ENCODE measurements at regions not wholly inside any gene's neighbourhood (a gene's known extent, or its start where the extent isn't known, plus 50 kb on each side); places are given as distances from the start of the nearest gene placed in this dataset.

- peak; percentile 49 for DNase-seq (ENCODE audit: unreplicated experiment)
- peaks cover 9% of the 10 kb centered on the region for H3K27me3 Mint-ChIP-seq (ENCODE audit: insufficient read depth, unreplicated experiment)
- BruUV-seq (replicated peaks), result no TSS peak
- H3K4me1 Mint-ChIP-seq (ENCODE audit: insufficient read depth, unreplicated experiment), result peaks cover 15% of the 10 kb centered on the region
- H3K27ac Mint-ChIP-seq (ENCODE audit: low read depth, unreplicated experiment), result no peak overlapping the region
- ChIA-PET POLR2A (interaction anchor here (0.6 kb wide), 1 partner anchor 389 kb away, joined by 4 read pairs; no protein-coding TSS in a partner anchor), CTCF (no interaction called here)
- no peak overlapping the region for H3K4me3 Mint-ChIP-seq (ENCODE audit: unreplicated experiment)
- no peak for TF ChIP-seq CTCF (IDR thresholded peaks at IDR 0.05; ENCODE audit: unreplicated experiment)
- H3K36me3 Mint-ChIP-seq (ENCODE audit: insufficient read depth, unreplicated experiment), result no peaks in the 10 kb centered on the region
- intact Hi-C loops (cut with micrococcal nuclease), result no loop called here
- H3K9me3 Mint-ChIP-seq (ENCODE audit: unreplicated experiment), result peaks cover 6% of the 10 kb centered on the region
Measured at GRCh38 chr2:173830170-173830569, 135.0 kb downstream of the SP3 start.

DNA sequence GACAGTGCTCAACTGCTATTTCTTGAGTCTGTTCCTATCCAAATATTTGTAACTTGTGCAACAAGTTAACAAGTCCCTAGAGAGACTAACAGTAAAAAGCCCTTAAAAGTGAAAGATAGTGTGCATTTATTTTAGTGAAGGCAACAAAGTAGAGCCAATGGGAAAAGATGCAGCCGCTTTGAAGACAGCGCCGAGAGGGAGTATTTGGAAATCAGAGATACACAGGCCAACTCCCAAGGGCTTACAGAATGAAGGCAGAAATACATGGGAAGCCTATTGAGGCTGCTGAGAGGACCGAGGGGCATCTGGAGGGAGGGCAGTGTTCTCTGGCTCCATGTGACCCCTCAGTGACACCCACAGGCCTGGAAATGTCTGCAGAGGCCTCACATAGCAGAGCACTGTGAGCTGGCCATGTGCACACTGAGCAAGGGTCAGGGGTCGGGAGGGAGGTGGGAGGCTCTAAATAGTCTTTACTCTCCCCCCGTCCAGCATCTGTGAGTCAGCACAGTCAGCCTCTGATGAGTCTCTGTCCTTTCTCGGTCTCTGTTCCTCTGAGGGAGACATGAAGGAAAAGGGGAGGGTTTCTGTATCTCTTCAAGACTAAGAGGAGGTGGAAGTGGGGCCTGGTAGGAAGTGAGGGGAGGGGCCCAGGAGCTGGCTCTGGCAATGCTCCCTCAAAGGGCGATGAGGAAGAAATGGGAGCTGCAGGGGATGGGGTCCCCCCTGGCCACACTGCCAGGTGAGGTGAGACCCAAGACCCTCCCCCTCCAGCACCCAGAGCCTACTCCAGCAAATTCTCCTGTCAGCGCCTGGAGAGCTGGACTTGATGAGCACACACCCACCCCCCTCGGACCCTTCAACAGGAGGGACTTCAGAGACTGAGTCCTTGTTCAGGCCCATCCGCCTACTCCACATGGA, 133.6 kb downstream of the SP3 start:
- no peak for TF ChIP-seq CTCF (IDR thresholded peaks at IDR 0.05; ENCODE audit: unreplicated experiment)
- Mint-ChIP-seq H3K27ac (ENCODE audit: low read depth, unreplicated experiment) (no peak overlapping the region), H3K4me1 (ENCODE audit: insufficient read depth, unreplicated experiment) (peaks cover 15% of the 10 kb centered on the region), H3K27me3 (ENCODE audit: insufficient read depth, unreplicated experiment) (peaks cover 9% of the 10 kb centered on the region), H3K36me3 (ENCODE audit: insufficient read depth, unreplicated experiment) (no peaks in the 10 kb centered on the region), H3K9me3 (ENCODE audit: unreplicated experiment) (peaks cover 8% of the 10 kb centered on the region), H3K4me3 (ENCODE audit: unreplicated experiment) (no peak overlapping the region)
- BruUV-seq (replicated peaks), result no TSS peak
- DNase-seq (ENCODE audit: unreplicated experiment), result no peak
- CTCF ChIA-PET, result interaction anchor here (0.6 kb wide), 1 partner anchor 332 kb away, joined by 3 read pairs; no protein-coding TSS in a partner anchor
- intact Hi-C loops (cut with micrococcal nuclease), result no loop called here
- POLR2A ChIA-PET, result no interaction called here

DNA sequence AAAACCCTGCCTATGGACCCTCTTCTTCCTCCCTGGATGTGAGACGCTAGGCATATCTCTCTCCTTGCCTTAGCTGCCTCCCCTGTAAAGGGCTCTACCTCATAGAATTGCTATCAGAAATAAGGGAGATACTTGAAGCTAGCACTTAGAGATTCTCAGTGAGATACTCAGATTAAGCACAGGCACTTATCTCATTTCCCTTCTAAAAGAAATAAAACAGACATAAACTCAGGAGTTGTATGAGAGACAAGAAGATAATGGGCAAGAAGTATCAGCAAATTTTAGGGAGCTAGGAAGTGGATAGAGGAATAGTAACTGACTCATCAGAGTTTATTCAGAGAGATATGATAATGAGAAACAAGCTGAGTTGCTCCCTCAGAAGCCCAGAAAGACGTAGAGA, 131.0 kb downstream of the SP3 start:
- Mint-ChIP-seq H3K4me3 (ENCODE audit: unreplicated experiment) (no peak overlapping the region), H3K36me3 (ENCODE audit: insufficient read depth, unreplicated experiment) (no peaks in the 10 kb centered on the region), H3K4me1 (ENCODE audit: insufficient read depth, unreplicated experiment) (peaks cover 6% of the 10 kb centered on the region), H3K27me3 (ENCODE audit: insufficient read depth, unreplicated experiment) (peaks cover 9% of the 10 kb centered on the region), H3K9me3 (ENCODE audit: unreplicated experiment) (peaks cover 15% of the 10 kb centered on the region), H3K27ac (ENCODE audit: low read depth, unreplicated experiment) (no peak overlapping the region)
- DNase-seq (ENCODE audit: unreplicated experiment), result no peak
- POLR2A ChIA-PET, result no interaction called here
- CTCF ChIA-PET, result interaction anchor here (1.2 kb wide), 1 partner anchor 166 kb away, joined by 4 read pairs; no protein-coding TSS in a partner anchor
- TF ChIP-seq CTCF (IDR thresholded peaks at IDR 0.05; ENCODE audit: unreplicated experiment), result no peak
- intact Hi-C loops (cut with micrococcal nuclease), result no loop called here
- BruUV-seq (replicated peaks), result no TSS peak

GRCh38 chr2:173835726-173836125, 129.4 kb downstream of the SP3 start:
- POLR2A ChIA-PET, result no interaction called here
- Mint-ChIP-seq H3K27ac (ENCODE audit: low read depth, unreplicated experiment) (no peak overlapping the region), H3K4me1 (ENCODE audit: insufficient read depth, unreplicated experiment) (no peaks in the 10 kb centered on the region), H3K9me3 (ENCODE audit: unreplicated experiment) (peaks cover 15% of the 10 kb centered on the region), H3K36me3 (ENCODE audit: insufficient read depth, unreplicated experiment) (no peaks in the 10 kb centered on the region), H3K27me3 (ENCODE audit: insufficient read depth, unreplicated experiment) (peaks cover 9% of the 10 kb centered on the region), H3K4me3 (ENCODE audit: unreplicated experiment) (no peak overlapping the region)
- TF ChIP-seq CTCF (IDR thresholded peaks at IDR 0.05; ENCODE audit: unreplicated experiment), result no peak
- no TSS peak for BruUV-seq (replicated peaks)
- CTCF ChIA-PET, result interaction anchor here (0.8 kb wide), 1 partner anchor 13 kb away, joined by 4 read pairs; no protein-coding TSS in a partner anchor
- DNase-seq (ENCODE audit: unreplicated experiment), result no peak
- intact Hi-C loops (cut with micrococcal nuclease), result no loop called here
